Thyroid gland (tissue), 4 donors: ENCODE measurements at regions not wholly inside any gene's neighbourhood (a gene's known extent, or its start where the extent isn't known, plus 50 kb on each side); places are given as distances from the start of the nearest gene placed in this dataset.

ENCODE experiments used
- DNase-seq, 2 donors: peaks; one replicate each; pipeline ENCODE4 v3.0.0-alpha.2; 2019
- H3K27ac ChIP-seq, 3 donors: fragments of 200-600 bp; sonication (generic); 1 replicate in 2 of 3; 2 replicates in 1 of 3; pipeline ENCODE4 v1.5.1; 2016 to 2019; ENCODE audit warnings: mild to moderate bottlenecking in 1 of 3, moderate library complexity in 1 of 3
- H3K27me3 ChIP-seq: fragments of 200-600 bp; sonication (generic); one replicate; pipeline ENCODE4 v1.5.1; 2019
- H3K36me3 ChIP-seq, 2 donors: fragments of 200-600 bp; sonication (generic); one replicate each; pipeline ENCODE4 v1.5.1; 2016 to 2019
- H3K4me1 ChIP-seq, 2 donors: fragments of 200-600 bp; sonication (generic); one replicate each; pipeline ENCODE4 v1.5.1; 2017 to 2019
- H3K4me3 ChIP-seq, 3 donors: fragments of 200-600 bp; sonication (generic); replicated peaks in 1 of 3; 1 replicate in 2 of 3; 2 replicates in 1 of 3; pipeline ENCODE4 v1.5.1; 2016; ENCODE audit warnings: mild to moderate bottlenecking in 1 of 3
- H3K9me3 ChIP-seq: fragments of 200-600 bp; sonication (generic); one replicate; pipeline ENCODE4 v1.5.1; 2017
- CTCF ChIP-seq, 6 experiments: fragments of 200-600 bp in 3 of 6; fragments of 450-650 bp in 3 of 6; sonication (generic) in 3 of 6; IDR thresholded peaks; one replicate each; pipeline ENCODE4 v1.5.1; 2016 to 2019; ENCODE audit warnings: antibody characterized with exemption in 6 of 6, mild to moderate bottlenecking in 2 of 6, inconsistent platforms in 1 of 6, moderate library complexity in 1 of 6
- POLR2A ChIP-seq, 2 donors: fragments of 450-650 bp; IDR thresholded peaks; one replicate each; pipeline ENCODE4 v1.6.1; 2017; ENCODE audit warnings: antibody characterized with exemption in 2 of 2, mild to moderate bottlenecking in 2 of 2, moderate library complexity in 1 of 2
- WGBS, 2 donors: methylation state at CpG; one replicate each; pipeline ENCODE4 v1.1.5; 2017; 5-methylcytosine and 5-hydroxymethylcytosine counted together
- intact Hi-C: fragments of 100-400 bp; cut with DNase I; formaldehyde crosslinking; loops from one replicate; pipeline ENCODE4 v1.15.1; 2023

- H3K27ac ChIP-seq: no peak overlapping the region
- TF ChIP-seq POLR2A (IDR thresholded peaks at IDR 0.05): no peak
- no peak for TF ChIP-seq CTCF (IDR thresholded peaks at IDR 0.05)
- no peak for DNase-seq
- H3K9me3 ChIP-seq: no peaks in the 10 kb centered on the region
- no peaks in the 10 kb centered on the region for H3K27me3 ChIP-seq
- no peaks in the 10 kb centered on the region for H3K36me3 ChIP-seq
- H3K4me3 ChIP-seq: no peak overlapping the region
- intact Hi-C loops: no loop called here
- whole genome bisulfite sequencing, 2 donors: 89 to 90% methylated on average over 2 of the region's 2 CpGs
- peaks cover 15 to 16% of the 10 kb centered on the region in 2 donors for H3K4me1 ChIP-seq
Observed at GRCh38 chr16:79294568-79294967, 306.0 kb downstream of the MAF start.

- no peaks in the 10 kb centered on the region for H3K27me3 ChIP-seq
- no peaks in the 10 kb centered on the region for H3K9me3 ChIP-seq
- no peak for DNase-seq
- no peak overlapping the region for H3K27ac ChIP-seq
- TF ChIP-seq POLR2A (IDR thresholded peaks at IDR 0.05) (no peak), CTCF (IDR thresholded peaks at IDR 0.05) (no peak)
- WGBS, 2 donors: 79 to 85% methylated on average over 4 of the region's 4 CpGs
- no peak overlapping the region for H3K4me3 ChIP-seq
- intact Hi-C loops: no loop called here
- no peaks in the 10 kb centered on the region for H3K36me3 ChIP-seq
- H3K4me1 ChIP-seq: peaks cover 13 to 14% of the 10 kb centered on the region in 2 donors
Observed at GRCh38 chr16:79293836-79294460, 306.6 kb downstream of the MAF start.

GRCh38 chr16:79288066-79288465 is 312.5 kb downstream of the MAF start:
- no peak for DNase-seq
- WGBS, 2 donors: 84 to 92% methylated on average over 4 of the region's 4 CpGs
- Histone ChIP-seq H3K27me3 (no peaks in the 10 kb centered on the region), H3K4me1 (peaks cover 0 to 10% of the 10 kb centered on the region in 2 donors), H3K27ac (no peak overlapping the region), H3K36me3 (no peaks in the 10 kb centered on the region), H3K9me3 (no peaks in the 10 kb centered on the region), H3K4me3 (no peak overlapping the region)
- intact Hi-C loops: no loop called here
- no peak for TF ChIP-seq POLR2A (IDR thresholded peaks at IDR 0.05)
- TF ChIP-seq CTCF (IDR thresholded peaks at IDR 0.05): no peak

GRCh38 chr16:79287424-79287917 is 313.1 kb downstream of the MAF start:
- H3K4me3 ChIP-seq: peak overlapping the region in 1 of 3 donors; percentile 12
- H3K36me3 ChIP-seq: no peaks in the 10 kb centered on the region
- WGBS, 2 donors: 26 to 28% methylated on average over 5 of the region's 5 CpGs
- no peak for DNase-seq
- H3K4me1 ChIP-seq: peaks cover 0 to 10% of the 10 kb centered on the region in 2 donors
- H3K27ac ChIP-seq: peak overlapping the region in 1 of 3 donors; percentile 27
- intact Hi-C loops: no loop called here
- no peak for TF ChIP-seq CTCF (IDR thresholded peaks at IDR 0.05)
- TF ChIP-seq POLR2A (IDR thresholded peaks at IDR 0.05): no peak
- no peaks in the 10 kb centered on the region for H3K27me3 ChIP-seq
- no peaks in the 10 kb centered on the region for H3K9me3 ChIP-seq

GRCh38 chr16:79286646-79287423 is 313.7 kb downstream of the MAF start:
- Histone ChIP-seq H3K4me1 (peaks cover 0 to 10% of the 10 kb centered on the region in 2 donors), H3K9me3 (no peaks in the 10 kb centered on the region), H3K36me3 (no peaks in the 10 kb centered on the region), H3K4me3 (peak overlapping the region in 1 of 3 donors; percentile 12), H3K27me3 (no peaks in the 10 kb centered on the region), H3K27ac (peak overlapping the region in 1 of 3 donors; percentile 27)
- intact Hi-C loops: no loop called here
- WGBS, 2 donors: 30 to 31% methylated on average over 19 to 22 of the region's 22 CpGs
- TF ChIP-seq POLR2A (IDR thresholded peaks at IDR 0.05) (no peak), CTCF (IDR thresholded peaks at IDR 0.05) (no peak)
- DNase-seq: peak; percentile 40 to 42
